ENCODE measurements at regions not wholly inside any gene's neighbourhood (a gene's known extent, or its start where the extent isn't known, plus 50 kb on each side); places are given as distances from the start of the nearest gene placed in this dataset.

DNA sequence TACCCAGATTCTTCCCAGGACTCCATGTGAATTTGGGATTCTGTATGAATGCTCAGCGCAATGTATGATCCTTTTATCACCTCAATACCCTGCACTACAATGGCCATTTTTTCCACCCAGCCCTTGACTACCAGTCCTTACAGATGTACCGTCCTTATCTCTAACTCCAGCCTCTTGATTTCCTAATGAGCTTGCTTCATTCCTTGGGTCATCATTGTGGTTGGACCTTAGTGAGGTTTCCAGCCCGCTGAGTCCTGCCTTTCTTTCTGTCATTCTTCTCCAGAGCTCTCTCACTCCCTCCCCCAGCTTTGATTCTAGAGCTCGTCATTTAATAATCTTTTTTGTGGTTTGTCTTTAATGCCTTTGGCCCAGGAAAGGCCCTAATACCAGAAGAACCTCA is 438.5 kb downstream of the ZNF536 start:
- TF ChIP-seq SNAI2 (CRISPR knock-in tag; IDR thresholded peaks at IDR 0.05) (no peak), RARB (CRISPR knock-in tag; IDR thresholded peaks at IDR 0.05) (no peak), ZNF8 (CRISPR knock-in tag; IDR thresholded peaks at IDR 0.05) (no peak), ESRRG (CRISPR knock-in tag; IDR thresholded peaks at IDR 0.05) (no peak), ZFP3 (CRISPR knock-in tag; IDR thresholded peaks at IDR 0.05) (no peak), ZNF565 (CRISPR knock-in tag; conservative IDR thresholded peaks at IDR 0.05; ENCODE audit: low read depth) (no peak)
- TF ChIP-seq, protein P1, sequence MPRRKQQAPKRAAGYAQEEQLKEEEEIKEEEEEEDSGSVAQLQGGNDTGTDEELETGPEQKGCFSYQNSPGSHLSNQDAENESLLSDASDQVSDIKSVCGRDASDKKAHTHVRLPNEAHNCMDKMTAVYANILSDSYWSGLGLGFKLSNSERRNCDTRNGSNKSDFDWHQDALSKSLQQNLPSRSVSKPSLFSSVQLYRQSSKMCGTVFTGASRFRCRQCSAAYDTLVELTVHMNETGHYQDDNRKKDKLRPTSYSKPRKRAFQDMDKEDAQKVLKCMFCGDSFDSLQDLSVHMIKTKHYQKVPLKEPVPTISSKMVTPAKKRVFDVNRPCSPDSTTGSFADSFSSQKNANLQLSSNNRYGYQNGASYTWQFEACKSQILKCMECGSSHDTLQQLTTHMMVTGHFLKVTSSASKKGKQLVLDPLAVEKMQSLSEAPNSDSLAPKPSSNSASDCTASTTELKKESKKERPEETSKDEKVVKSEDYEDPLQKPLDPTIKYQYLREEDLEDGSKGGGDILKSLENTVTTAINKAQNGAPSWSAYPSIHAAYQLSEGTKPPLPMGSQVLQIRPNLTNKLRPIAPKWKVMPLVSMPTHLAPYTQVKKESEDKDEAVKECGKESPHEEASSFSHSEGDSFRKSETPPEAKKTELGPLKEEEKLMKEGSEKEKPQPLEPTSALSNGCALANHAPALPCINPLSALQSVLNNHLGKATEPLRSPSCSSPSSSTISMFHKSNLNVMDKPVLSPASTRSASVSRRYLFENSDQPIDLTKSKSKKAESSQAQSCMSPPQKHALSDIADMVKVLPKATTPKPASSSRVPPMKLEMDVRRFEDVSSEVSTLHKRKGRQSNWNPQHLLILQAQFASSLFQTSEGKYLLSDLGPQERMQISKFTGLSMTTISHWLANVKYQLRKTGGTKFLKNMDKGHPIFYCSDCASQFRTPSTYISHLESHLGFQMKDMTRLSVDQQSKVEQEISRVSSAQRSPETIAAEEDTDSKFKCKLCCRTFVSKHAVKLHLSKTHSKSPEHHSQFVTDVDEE (CRISPR knock-in tag; IDR thresholded peaks at IDR 0.05) = no peak
- ATAC-seq = no peak

DNA sequence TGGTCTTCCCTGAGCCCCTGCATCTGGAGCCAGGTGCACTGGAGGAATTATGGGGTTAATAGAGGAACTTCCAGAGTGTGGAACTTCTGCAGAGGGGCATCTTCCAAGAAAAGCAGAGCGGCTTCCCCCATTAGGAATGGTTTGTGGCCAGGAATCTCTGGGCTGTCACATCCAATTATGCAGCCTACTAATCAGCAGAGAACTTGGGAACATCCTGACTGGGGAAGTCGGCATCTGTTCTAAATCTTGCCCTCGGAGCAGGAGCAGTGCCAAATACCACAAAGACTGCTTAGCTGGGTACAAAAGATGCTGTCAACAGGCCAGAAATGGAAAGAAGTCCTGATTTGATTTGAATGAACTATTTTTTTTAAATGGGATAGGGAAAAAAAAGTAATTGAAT is 435.1 kb downstream of the ZNF536 start:
- TF ChIP-seq ZNF70 (CRISPR knock-in tag; IDR thresholded peaks at IDR 0.05) (no peak), BACH2 (CRISPR knock-in tag; IDR thresholded peaks at IDR 0.05; ENCODE audit: borderline replicate concordance) (no peak), PPARA (CRISPR knock-in tag; IDR thresholded peaks at IDR 0.05; ENCODE audit: borderline replicate concordance) (no peak), ZFP3 (CRISPR knock-in tag; IDR thresholded peaks at IDR 0.05) (no peak), ZNF8 (CRISPR knock-in tag; IDR thresholded peaks at IDR 0.05) (no peak), CSDC2 (CRISPR knock-in tag; IDR thresholded peaks at IDR 0.05) (no peak), SNAI2 (CRISPR knock-in tag; IDR thresholded peaks at IDR 0.05) (no peak), ZFP30 (CRISPR knock-in tag; IDR thresholded peaks at IDR 0.05) (no peak), GLIS3 (CRISPR knock-in tag; IDR thresholded peaks at IDR 0.05) (no peak), ZC3H10 (CRISPR knock-in tag; IDR thresholded peaks at IDR 0.05) (no peak)
- TF ChIP-seq, protein P1 (CRISPR knock-in tag; IDR thresholded peaks at IDR 0.05) = no peak
- TF ChIP-seq, protein P2, sequence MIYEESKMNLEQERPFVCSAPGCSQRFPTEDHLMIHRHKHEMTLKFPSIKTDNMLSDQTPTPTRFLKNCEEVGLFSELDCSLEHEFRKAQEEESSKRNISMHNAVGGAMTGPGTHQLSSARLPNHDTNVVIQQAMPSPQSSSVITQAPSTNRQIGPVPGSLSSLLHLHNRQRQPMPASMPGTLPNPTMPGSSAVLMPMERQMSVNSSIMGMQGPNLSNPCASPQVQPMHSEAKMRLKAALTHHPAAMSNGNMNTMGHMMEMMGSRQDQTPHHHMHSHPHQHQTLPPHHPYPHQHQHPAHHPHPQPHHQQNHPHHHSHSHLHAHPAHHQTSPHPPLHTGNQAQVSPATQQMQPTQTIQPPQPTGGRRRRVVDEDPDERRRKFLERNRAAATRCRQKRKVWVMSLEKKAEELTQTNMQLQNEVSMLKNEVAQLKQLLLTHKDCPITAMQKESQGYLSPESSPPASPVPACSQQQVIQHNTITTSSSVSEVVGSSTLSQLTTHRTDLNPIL (CRISPR knock-in tag; IDR thresholded peaks at IDR 0.05; ENCODE audit: low read depth) = no peak
- ATAC-seq = no peak

DNA sequence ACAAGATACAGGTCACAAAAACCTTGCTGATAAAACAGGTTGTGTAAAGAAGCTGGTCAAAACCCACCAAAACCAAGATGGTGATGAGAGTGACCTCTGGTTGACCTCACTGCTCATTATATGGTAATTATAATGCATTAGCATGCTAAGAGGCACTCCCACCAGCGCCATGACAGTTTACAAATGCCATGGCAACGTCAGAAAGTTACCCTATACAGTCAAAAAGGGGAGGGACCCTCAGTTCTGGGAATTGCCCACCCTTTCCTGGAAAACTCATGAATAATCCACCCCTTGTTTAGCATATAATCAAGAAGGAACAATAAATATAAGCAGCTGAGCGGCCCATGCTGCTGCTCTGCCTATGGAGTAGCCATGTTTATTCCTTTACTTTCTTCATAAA is 434.1 kb downstream of the ZNF536 start:
- ATAC-seq = no peak
- TF ChIP-seq ZC3H10 (CRISPR knock-in tag; IDR thresholded peaks at IDR 0.05) = no peak
- TF ChIP-seq, protein P3, sequence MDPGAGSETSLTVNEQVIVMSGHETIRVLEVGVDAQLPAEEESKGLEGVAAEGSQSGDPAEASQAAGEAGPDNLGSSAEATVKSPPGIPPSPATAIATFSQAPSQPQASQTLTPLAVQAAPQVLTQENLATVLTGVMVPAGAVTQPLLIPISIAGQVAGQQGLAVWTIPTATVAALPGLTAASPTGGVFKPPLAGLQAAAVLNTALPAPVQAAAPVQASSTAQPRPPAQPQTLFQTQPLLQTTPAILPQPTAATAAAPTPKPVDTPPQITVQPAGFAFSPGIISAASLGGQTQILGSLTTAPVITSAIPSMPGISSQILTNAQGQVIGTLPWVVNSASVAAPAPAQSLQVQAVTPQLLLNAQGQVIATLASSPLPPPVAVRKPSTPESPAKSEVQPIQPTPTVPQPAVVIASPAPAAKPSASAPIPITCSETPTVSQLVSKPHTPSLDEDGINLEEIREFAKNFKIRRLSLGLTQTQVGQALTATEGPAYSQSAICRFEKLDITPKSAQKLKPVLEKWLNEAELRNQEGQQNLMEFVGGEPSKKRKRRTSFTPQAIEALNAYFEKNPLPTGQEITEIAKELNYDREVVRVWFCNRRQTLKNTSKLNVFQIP (CRISPR knock-in tag; IDR thresholded peaks at IDR 0.05; ENCODE audit: borderline replicate concordance, low read depth) = no peak
- no peak for TF ChIP-seq OSR1 (CRISPR knock-in tag; IDR thresholded peaks at IDR 0.05)
- TF ChIP-seq, protein P4, sequence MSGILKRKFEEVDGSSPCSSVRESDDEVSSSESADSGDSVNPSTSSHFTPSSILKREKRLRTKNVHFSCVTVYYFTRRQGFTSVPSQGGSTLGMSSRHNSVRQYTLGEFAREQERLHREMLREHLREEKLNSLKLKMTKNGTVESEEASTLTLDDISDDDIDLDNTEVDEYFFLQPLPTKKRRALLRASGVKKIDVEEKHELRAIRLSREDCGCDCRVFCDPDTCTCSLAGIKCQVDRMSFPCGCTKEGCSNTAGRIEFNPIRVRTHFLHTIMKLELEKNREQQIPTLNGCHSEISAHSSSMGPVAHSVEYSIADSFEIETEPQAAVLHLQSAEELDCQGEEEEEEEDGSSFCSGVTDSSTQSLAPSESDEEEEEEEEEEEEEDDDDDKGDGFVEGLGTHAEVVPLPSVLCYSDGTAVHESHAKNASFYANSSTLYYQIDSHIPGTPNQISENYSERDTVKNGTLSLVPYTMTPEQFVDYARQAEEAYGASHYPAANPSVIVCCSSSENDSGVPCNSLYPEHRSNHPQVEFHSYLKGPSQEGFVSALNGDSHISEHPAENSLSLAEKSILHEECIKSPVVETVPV (CRISPR knock-in tag; IDR thresholded peaks at IDR 0.05) = no peak
- TF ChIP-seq ZFP30 (CRISPR knock-in tag; IDR thresholded peaks at IDR 0.05) = no peak
- TF ChIP-seq ZNF70 (CRISPR knock-in tag; IDR thresholded peaks at IDR 0.05) = no peak
- no peak for TF ChIP-seq TCF4 (CRISPR knock-in tag; IDR thresholded peaks at IDR 0.05; ENCODE audit: borderline replicate concordance)
- TF ChIP-seq TOX (CRISPR knock-in tag; IDR thresholded peaks at IDR 0.05; ENCODE audit: borderline replicate concordance) = no peak
- TF ChIP-seq ISL1 (CRISPR knock-in tag; IDR thresholded peaks at IDR 0.05) = no peak
- TF ChIP-seq SNAI2 (CRISPR knock-in tag; IDR thresholded peaks at IDR 0.05) = no peak
- no peak for TF ChIP-seq ZFP3 (CRISPR knock-in tag; IDR thresholded peaks at IDR 0.05)
- no peak for TF ChIP-seq ARNTL (CRISPR knock-in tag; IDR thresholded peaks at IDR 0.05; ENCODE audit: borderline replicate concordance, low read depth)
- TF ChIP-seq, protein P1 (CRISPR knock-in tag; IDR thresholded peaks at IDR 0.05) = no peak
- no peak for TF ChIP-seq RARB (CRISPR knock-in tag; IDR thresholded peaks at IDR 0.05)
- no peak for TF ChIP-seq PPARA (CRISPR knock-in tag; IDR thresholded peaks at IDR 0.05; ENCODE audit: borderline replicate concordance)
- TF ChIP-seq, protein P5, sequence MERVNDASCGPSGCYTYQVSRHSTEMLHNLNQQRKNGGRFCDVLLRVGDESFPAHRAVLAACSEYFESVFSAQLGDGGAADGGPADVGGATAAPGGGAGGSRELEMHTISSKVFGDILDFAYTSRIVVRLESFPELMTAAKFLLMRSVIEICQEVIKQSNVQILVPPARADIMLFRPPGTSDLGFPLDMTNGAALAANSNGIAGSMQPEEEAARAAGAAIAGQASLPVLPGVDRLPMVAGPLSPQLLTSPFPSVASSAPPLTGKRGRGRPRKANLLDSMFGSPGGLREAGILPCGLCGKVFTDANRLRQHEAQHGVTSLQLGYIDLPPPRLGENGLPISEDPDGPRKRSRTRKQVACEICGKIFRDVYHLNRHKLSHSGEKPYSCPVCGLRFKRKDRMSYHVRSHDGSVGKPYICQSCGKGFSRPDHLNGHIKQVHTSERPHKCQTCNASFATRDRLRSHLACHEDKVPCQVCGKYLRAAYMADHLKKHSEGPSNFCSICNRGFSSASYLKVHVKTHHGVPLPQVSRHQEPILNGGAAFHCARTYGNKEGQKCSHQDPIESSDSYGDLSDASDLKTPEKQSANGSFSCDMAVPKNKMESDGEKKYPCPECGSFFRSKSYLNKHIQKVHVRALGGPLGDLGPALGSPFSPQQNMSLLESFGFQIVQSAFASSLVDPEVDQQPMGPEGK (CRISPR knock-in tag; IDR thresholded peaks at IDR 0.05; ENCODE audit: borderline replicate concordance) = no peak
- TF ChIP-seq BACH2 (CRISPR knock-in tag; IDR thresholded peaks at IDR 0.05; ENCODE audit: borderline replicate concordance) = no peak
- TF ChIP-seq CSDC2 (CRISPR knock-in tag; IDR thresholded peaks at IDR 0.05) = no peak

All from SK-N-SH treated with all-trans-retinoic acid at 6 μM for 48 hours (cell line).